KMS-11 (cell line): ENCODE measurements at regions not wholly inside any gene's neighbourhood (a gene's known extent, or its start where the extent isn't known, plus 50 kb on each side); places are given as distances from the start of the nearest gene placed in this dataset.
A peak's percentile ranks its signal among the peaks of the same experiment; 100 is the strongest.

Experiments
- H2AFZ ChIP-seq: fragments of 200-600 bp; sonication (generic); 2 replicates; pipeline ENCODE4 v1.6.1; 2016; ENCODE audit warnings: antibody characterized with exemption, mixed run types, low read depth
- H3K27ac ChIP-seq: fragments of 200-600 bp; sonication (generic); 2 replicates; pipeline ENCODE4 v1.6.1; 2016; ENCODE audit warnings: mild to moderate bottlenecking, mixed run types
- H3K27me3 ChIP-seq: fragments of 200-600 bp; sonication (generic); 2 replicates; pipeline ENCODE4 v1.6.1; 2017; ENCODE audit warnings: mild to moderate bottlenecking, low read depth, mixed run types, moderate library complexity; ENCODE audit not compliant: insufficient read depth
- H3K36me3 ChIP-seq: fragments of 200-600 bp; sonication (generic); 2 replicates; pipeline ENCODE4 v1.6.1; 2017; ENCODE audit warnings: mild to moderate bottlenecking, mixed run types; ENCODE audit not compliant: insufficient read depth
- H3K4me1 ChIP-seq: fragments of 200-600 bp; sonication (generic); 2 replicates; pipeline ENCODE4 v1.6.1; 2016; ENCODE audit warnings: mild to moderate bottlenecking, low read depth, mixed run types; ENCODE audit not compliant: poor library complexity, severe bottlenecking
- H3K4me2 ChIP-seq: fragments of 200-600 bp; sonication (generic); 2 replicates; pipeline ENCODE4 v1.7.0; 2016; ENCODE audit warnings: mild to moderate bottlenecking, mixed run types
- H3K4me3 ChIP-seq: fragments of 200-600 bp; sonication (generic); IDR thresholded peaks from 2 replicates; pipeline ENCODE4 v1.6.1; 2017; ENCODE audit warnings: low read depth, low read length, mixed read lengths; ENCODE audit not compliant: insufficient read depth
- H3K79me2 ChIP-seq: fragments of 200-600 bp; sonication (generic); 2 replicates; pipeline ENCODE4 v1.6.1; 2016; ENCODE audit warnings: low read depth, mixed run types; ENCODE audit not compliant: insufficient read depth
- H3K9ac ChIP-seq: fragments of 200-600 bp; sonication (generic); 2 replicates; pipeline ENCODE4 v1.6.1; 2016; ENCODE audit warnings: mild to moderate bottlenecking, mixed run types
- H4K20me1 ChIP-seq: fragments of 200-600 bp; sonication (generic); 2 replicates; pipeline ENCODE4 v1.6.1; 2016; ENCODE audit warnings: mild to moderate bottlenecking, mixed run types; ENCODE audit not compliant: insufficient read depth
- CTCF ChIP-seq: fragments of 200-600 bp; sonication (generic); conservative IDR thresholded peaks from 2 replicates; pipeline ENCODE4 v1.6.1; 2017; ENCODE audit warnings: low read depth, mild to moderate bottlenecking, antibody characterized with exemption, low read length, moderate library complexity, mixed read lengths

GRCh38 chr12:115208098-115208497, 524.1 kb upstream of the TBX3 start:
- Histone ChIP-seq H4K20me1 (no peaks in the 10 kb centered on the region), H2AFZ (no peak overlapping the region)
- no peak for TF ChIP-seq CTCF

GRCh38 chr12:115207216-115207915, 523.4 kb upstream of the TBX3 start:
- TF ChIP-seq CTCF: no peak
- H3K27me3 ChIP-seq: no peaks in the 10 kb centered on the region
- no peak overlapping the region for H3K4me2 ChIP-seq

More at GRCh38 chr12:115208098-115208497, 524.1 kb upstream of the TBX3 start:
- Histone ChIP-seq H3K4me2 (peak overlapping the region; percentile 25; the same call in 1 of the 2 replicates), H3K36me3 (no peaks in the 10 kb centered on the region), H3K27me3 (no peaks in the 10 kb centered on the region), H3K4me1 (peaks cover 13% of the 10 kb centered on the region), H3K79me2 (no peaks in the 10 kb centered on the region), H3K4me3 (no peak overlapping the region), H3K27ac (no peak overlapping the region), H3K9ac (no peak overlapping the region)

GRCh38 chr12:115206801-115207200, 522.8 kb upstream of the TBX3 start:
- H3K27me3 ChIP-seq: no peaks in the 10 kb centered on the region
- no peak overlapping the region for H2AFZ ChIP-seq
- H3K36me3 ChIP-seq: no peaks in the 10 kb centered on the region
- H3K4me1 ChIP-seq: peaks cover 13% of the 10 kb centered on the region
- no peak overlapping the region for H3K9ac ChIP-seq
- H3K4me3 ChIP-seq: no peak overlapping the region
- no peak for TF ChIP-seq CTCF
- H3K4me2 ChIP-seq: no peak overlapping the region
- no peaks in the 10 kb centered on the region for H4K20me1 ChIP-seq
- no peaks in the 10 kb centered on the region for H3K79me2 ChIP-seq
- H3K27ac ChIP-seq: no peak overlapping the region

More at GRCh38 chr12:115207216-115207915, 523.4 kb upstream of the TBX3 start:
- no peak overlapping the region for H3K27ac ChIP-seq
- H3K4me3 ChIP-seq: no peak overlapping the region
- no peak overlapping the region for H2AFZ ChIP-seq
- peaks cover 13% of the 10 kb centered on the region for H3K4me1 ChIP-seq
- H3K36me3 ChIP-seq: no peaks in the 10 kb centered on the region
- no peak overlapping the region for H3K9ac ChIP-seq
- H4K20me1 ChIP-seq: no peaks in the 10 kb centered on the region
- H3K79me2 ChIP-seq: no peaks in the 10 kb centered on the region

- no peak for TF ChIP-seq CTCF
- H3K4me1 ChIP-seq: peaks cover 13% of the 10 kb centered on the region
- H3K27ac ChIP-seq: no peak overlapping the region
- H3K36me3 ChIP-seq: no peaks in the 10 kb centered on the region
- H3K4me3 ChIP-seq: no peak overlapping the region
- no peak overlapping the region for H2AFZ ChIP-seq
- no peak overlapping the region for H3K4me2 ChIP-seq
- H3K79me2 ChIP-seq: no peaks in the 10 kb centered on the region
- H3K9ac ChIP-seq: no peak overlapping the region
- no peaks in the 10 kb centered on the region for H3K27me3 ChIP-seq
- no peaks in the 10 kb centered on the region for H4K20me1 ChIP-seq
Observed at GRCh38 chr12:115205755-115206308, 521.9 kb upstream of the TBX3 start.
